ENCODE measurements at regions not wholly inside any gene's neighbourhood (a gene's known extent, or its start where the extent isn't known, plus 50 kb on each side); places are given as distances from the start of the nearest gene placed in this dataset.
A peak's percentile ranks its signal among the peaks of the same experiment; 100 is the strongest.

- DNase-seq = peak in 1 of 5 donors; percentile 91
Measured at GRCh38 chr14:97703006-97703760, 906.0 kb downstream of the VRK1 start.

- peak in 1 of 5 donors; percentile 47 for DNase-seq
Measured at GRCh38 chr14:97704316-97704885, 907.2 kb downstream of the VRK1 start.

GRCh38 chr14:97705107-97705506 lies 907.9 kb downstream of the VRK1 start:
- DNase-seq = no peak

GRCh38 chr14:97705976-97706375 lies 908.8 kb downstream of the VRK1 start:
- peak in 1 of 5 donors; percentile 65 for DNase-seq

GRCh38 chr14:97706819-97707218 lies 909.6 kb downstream of the VRK1 start:
- peak in 1 of 5 donors; percentile 69 for DNase-seq

- DNase-seq = peak in 1 of 5 donors; percentile 87
Measured at GRCh38 chr14:97707603-97708002, 910.4 kb downstream of the VRK1 start.

- peak in 2 of 5 donors; percentile 22 to 71 for DNase-seq
Measured at GRCh38 chr14:97709552-97709951, 912.4 kb downstream of the VRK1 start.

GRCh38 chr14:97710726-97711125 lies 913.5 kb downstream of the VRK1 start:
- no peak for DNase-seq

GRCh38 chr14:97712471-97712870 lies 915.3 kb downstream of the VRK1 start:
- DNase-seq = no peak

GRCh38 chr14:97713023-97713422 lies 915.8 kb downstream of the VRK1 start:
- DNase-seq = peak in 1 of 5 donors; percentile 33

GRCh38 chr14:97718886-97719442 lies 921.8 kb downstream of the VRK1 start:
- DNase-seq = no peak

- peak in 4 of 5 donors; percentile 25 to 46 (median 44) for DNase-seq
Measured at GRCh38 chr14:97719931-97720330, 922.7 kb downstream of the VRK1 start.

GRCh38 chr14:97723351-97723750 lies 926.2 kb downstream of the VRK1 start:
- no peak for DNase-seq

GRCh38 chr14:97723819-97724218 lies 926.6 kb downstream of the VRK1 start:
- no peak for DNase-seq

- DNase-seq = peak in 1 of 5 donors; percentile 81
Measured at GRCh38 chr14:97724265-97724731, 927.1 kb downstream of the VRK1 start.

- no peak for DNase-seq
Measured at GRCh38 chr14:97726676-97727075, 929.5 kb downstream of the VRK1 start.

- no peak for DNase-seq
Measured at GRCh38 chr14:97730706-97731105, 933.5 kb downstream of the VRK1 start.

GRCh38 chr14:97731800-97732199 lies 934.6 kb downstream of the VRK1 start:
- no peak for DNase-seq

- DNase-seq = no peak
Measured at GRCh38 chr14:97747316-97747715, 950.1 kb downstream of the VRK1 start.

GRCh38 chr14:97748616-97749015 lies 951.4 kb downstream of the VRK1 start:
- no peak for DNase-seq

GRCh38 chr14:97757491-97757890 lies 960.3 kb downstream of the VRK1 start:
- DNase-seq = no peak

GRCh38 chr14:97760050-97760449 lies 962.9 kb downstream of the VRK1 start:
- no peak for DNase-seq

- no peak for DNase-seq
Measured at GRCh38 chr14:97762386-97762785, 965.2 kb downstream of the VRK1 start.
